Endothelial cell of umbilical vein (primary cell): ENCODE measurements at regions not wholly inside any gene's neighbourhood (a gene's known extent, or its start where the extent isn't known, plus 50 kb on each side); places are given as distances from the start of the nearest gene placed in this dataset.

Source experiments
- BruUV-seq: library from RNA; stranded (reverse); fragments of 400-500 nt; replicated peaks from 2 replicates; lab custom pipeline; 2021; lab: Mats Ljungman, UMichigan
- CTCF ChIA-PET: fragments of 300-600, 350-600 bp; sonication (Branson Sonifier 250); formaldehyde crosslinking; loops from one replicate; lab custom pipeline; 2021; ENCODE audit warnings: antibody characterized with exemption, inconsistent platforms; lab: Charles Lee
- POLR2A ChIA-PET: fragments of 300-600, 350-600 bp; sonication (Branson Sonifier 250); formaldehyde crosslinking; loops from one replicate; lab custom pipeline; 2021; ENCODE audit warnings: antibody characterized with exemption, inconsistent platforms; lab: Charles Lee
- DNase-seq: peaks from one replicate; pipeline ENCODE4 v3.0.0-alpha.2; 2011; ENCODE audit warnings: low read depth, low spot score
- FAIRE-seq: peaks from 2 replicates; lab custom pipeline; 2011; peaks lifted over from hg19 to GRCh38; lab: Jason Lieb, UNC
- H2AFZ ChIP-seq: 2 replicates; pipeline ENCODE4 v1.6.0; 2012; ENCODE audit warnings: low read depth, low read length, control low read depth, inconsistent platforms
- H3K27ac ChIP-seq: 2 replicates; pipeline ENCODE4 v1.5.1; 2011; ENCODE audit warnings: low read depth, mild to moderate bottlenecking, control low read depth, low read length, moderate library complexity; ENCODE audit not compliant: insufficient read depth
- H3K27me3 ChIP-seq, 2 experiments: 2 replicates each; pipeline versions ENCODE4 v1.6.0 to v1.6.1; 2011; ENCODE audit warnings: low read length in 2 of 2, mixed read lengths in 1 of 2; ENCODE audit not compliant: control insufficient read depth in 2 of 2, insufficient read depth in 2 of 2
- H3K36me3 ChIP-seq, 2 experiments: 2 replicates in 1 of 2; 3 replicates in 1 of 2; pipeline ENCODE4 v1.5.1; 2011; ENCODE audit warnings: low read length in 2 of 2, mild to moderate bottlenecking in 1 of 2, moderate library complexity in 1 of 2; ENCODE audit not compliant: control insufficient read depth in 2 of 2, insufficient read depth in 2 of 2; ENCODE audit errors: extremely low read depth in 1 of 2
- H3K4me1 ChIP-seq: 3 replicates; pipeline ENCODE4 v1.5.1; 2011; ENCODE audit warnings: mild to moderate bottlenecking, low read length; ENCODE audit not compliant: control insufficient read depth, insufficient read depth; ENCODE audit errors: extremely low read depth
- H3K4me2 ChIP-seq: 2 replicates; pipeline ENCODE4 v1.6.1; 2011; ENCODE audit warnings: low read length, control low read depth, mixed read lengths; ENCODE audit not compliant: insufficient read depth
- H3K4me3 ChIP-seq, 3 experiments: fragments of 200-600 bp in 1 of 3; sonication (generic), shearing (Covaris generic) in 1 of 3; replicated peaks in 1 of 3; 2 replicates each; pipeline ENCODE4 v1.5.1; 2011 to 2016; ENCODE audit warnings: control low read depth in 3 of 3, low read length in 3 of 3, mild to moderate bottlenecking in 2 of 3, inconsistent platforms in 1 of 3, low read depth in 1 of 3, moderate library complexity in 1 of 3; ENCODE audit not compliant: insufficient read depth in 1 of 3
- H3K79me2 ChIP-seq: 2 replicates; pipeline ENCODE4 v1.6.0; 2012; ENCODE audit warnings: low read length, inconsistent platforms; ENCODE audit not compliant: control insufficient read depth, insufficient read depth
- H3K9ac ChIP-seq: replicated peaks from 2 replicates; pipeline ENCODE3; 2011; ENCODE audit warnings: low read length, control low read depth; ENCODE audit not compliant: insufficient read depth; ENCODE audit errors: extremely low read depth
- H3K9me1 ChIP-seq: replicated peaks from 3 replicates; pipeline ENCODE4 v1.6.0; 2011; ENCODE audit warnings: mild to moderate bottlenecking, low read length; ENCODE audit not compliant: control insufficient read depth, insufficient read depth; ENCODE audit errors: extremely low read depth
- H3K9me3 ChIP-seq: replicated peaks from 2 replicates; pipeline ENCODE4 v1.5.1; 2012; ENCODE audit warnings: low read length, inconsistent platforms; ENCODE audit not compliant: control insufficient read depth, insufficient read depth
- H4K20me1 ChIP-seq: replicated peaks from 2 replicates; pipeline ENCODE3; 2011; ENCODE audit warnings: mild to moderate bottlenecking, low read length; ENCODE audit not compliant: control insufficient read depth, insufficient read depth; ENCODE audit errors: extremely low read depth
- EZH2 ChIP-seq: IDR thresholded peaks from 2 replicates; pipeline ENCODE4 v1.6.1; 2012; ENCODE audit warnings: borderline replicate concordance, low read depth, mild to moderate bottlenecking, moderate library complexity, low read length, inconsistent platforms; ENCODE audit not compliant: severe bottlenecking
- FOS ChIP-seq: IDR thresholded peaks from 2 replicates; pipeline ENCODE4 v1.6.1; 2011; ENCODE audit warnings: mild to moderate bottlenecking, low read length, moderate library complexity, borderline replicate concordance; ENCODE audit not compliant: insufficient read depth
- GATA2 ChIP-seq: IDR thresholded peaks from 2 replicates; pipeline ENCODE4 v1.7.0; 2011; ENCODE audit warnings: low read depth, mild to moderate bottlenecking, moderate library complexity, mixed read lengths, low read length; ENCODE audit not compliant: insufficient read length, insufficient read depth
- JUN ChIP-seq: IDR thresholded peaks from 2 replicates; pipeline ENCODE4 v1.6.1; 2011; ENCODE audit warnings: borderline replicate concordance, low read depth; ENCODE audit not compliant: insufficient read length, insufficient read depth
- POLR2A ChIP-seq: IDR thresholded peaks from 2 replicates; pipeline ENCODE4 v1.6.1; 2012; ENCODE audit warnings: low read depth, mild to moderate bottlenecking, control low read depth, low read length
- POLR2AphosphoS5 ChIP-seq: IDR thresholded peaks from 2 replicates; pipeline ENCODE4 v1.6.1; 2012; ENCODE audit warnings: low read depth, mild to moderate bottlenecking, control low read depth, low read length, moderate library complexity; ENCODE audit not compliant: insufficient read depth
- dilution Hi-C: fragments of 300-500 bp; cut with MboI; formaldehyde crosslinking; loops from one replicate; pipeline ENCODE4 v1.15.0; 2019; ENCODE audit warnings: low sequenced_read_pairs; ENCODE audit not compliant: extremely low pct_ligation_motif_present
- intact Hi-C: fragments of 100-400 bp; cut with micrococcal nuclease; formaldehyde crosslinking; loops from one replicate; pipeline ENCODE4 v1.10.0; 2022
- TF ChIP-seq, protein P1 (sequence below), 2 donors: IDR thresholded peaks; 1 replicate in 1 of 2; 2 replicates in 1 of 2; pipeline ENCODE4 v1.5.1; 2011; ENCODE audit warnings: low read length in 2 of 2, mild to moderate bottlenecking in 2 of 2, moderate library complexity in 2 of 2, control low read depth in 1 of 2, inconsistent platforms in 1 of 2, low read depth in 1 of 2; ENCODE audit not compliant: insufficient read depth in 1 of 2; ENCODE audit errors: extremely low read depth in 1 of 2
- TF ChIP-seq, protein P2 (sequence below): IDR thresholded peaks from 2 replicates; pipeline ENCODE4 v1.6.1; 2011; ENCODE audit not compliant: insufficient read depth, insufficient read length

DNA sequence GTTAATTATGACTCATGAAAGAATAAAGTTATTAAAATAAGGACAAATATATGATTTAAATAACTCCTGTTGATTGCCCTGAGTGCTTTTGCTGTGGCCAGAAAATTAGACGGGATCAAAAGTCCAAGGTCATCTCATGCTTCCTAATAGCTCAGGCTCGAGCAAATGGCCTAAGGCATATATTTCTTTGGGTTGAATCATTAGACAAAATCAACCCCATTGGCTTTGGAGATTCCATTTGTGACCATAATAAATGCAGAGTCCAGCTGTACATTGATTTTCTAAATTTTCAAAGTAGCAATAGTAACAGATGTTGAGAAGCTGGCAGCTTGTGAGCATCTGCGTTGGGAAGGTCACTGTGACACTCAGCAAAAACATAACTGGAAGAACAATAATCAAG lies 464.5 kb upstream of the TGFBR2 start:
- H3K9me3 ChIP-seq: no peaks in the 10 kb centered on the region
- H3K9ac ChIP-seq: no peak overlapping the region
- ChIA-PET POLR2A (no interaction called here), CTCF (interaction anchor here (1.3 kb wide), 1 partner anchor 58 kb away, joined by 3 read pairs; no protein-coding TSS in a partner anchor)
- H3K4me3 ChIP-seq: no peak overlapping the region
- TF ChIP-seq, protein P1, sequence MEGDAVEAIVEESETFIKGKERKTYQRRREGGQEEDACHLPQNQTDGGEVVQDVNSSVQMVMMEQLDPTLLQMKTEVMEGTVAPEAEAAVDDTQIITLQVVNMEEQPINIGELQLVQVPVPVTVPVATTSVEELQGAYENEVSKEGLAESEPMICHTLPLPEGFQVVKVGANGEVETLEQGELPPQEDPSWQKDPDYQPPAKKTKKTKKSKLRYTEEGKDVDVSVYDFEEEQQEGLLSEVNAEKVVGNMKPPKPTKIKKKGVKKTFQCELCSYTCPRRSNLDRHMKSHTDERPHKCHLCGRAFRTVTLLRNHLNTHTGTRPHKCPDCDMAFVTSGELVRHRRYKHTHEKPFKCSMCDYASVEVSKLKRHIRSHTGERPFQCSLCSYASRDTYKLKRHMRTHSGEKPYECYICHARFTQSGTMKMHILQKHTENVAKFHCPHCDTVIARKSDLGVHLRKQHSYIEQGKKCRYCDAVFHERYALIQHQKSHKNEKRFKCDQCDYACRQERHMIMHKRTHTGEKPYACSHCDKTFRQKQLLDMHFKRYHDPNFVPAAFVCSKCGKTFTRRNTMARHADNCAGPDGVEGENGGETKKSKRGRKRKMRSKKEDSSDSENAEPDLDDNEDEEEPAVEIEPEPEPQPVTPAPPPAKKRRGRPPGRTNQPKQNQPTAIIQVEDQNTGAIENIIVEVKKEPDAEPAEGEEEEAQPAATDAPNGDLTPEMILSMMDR (IDR thresholded peaks at IDR 0.05; ENCODE audit: extremely low read depth in 1 of 2, insufficient read depth in 1 of 2, low read depth in 1 of 2, low read length in 2 of 2): no peak
- TF ChIP-seq, protein P2, sequence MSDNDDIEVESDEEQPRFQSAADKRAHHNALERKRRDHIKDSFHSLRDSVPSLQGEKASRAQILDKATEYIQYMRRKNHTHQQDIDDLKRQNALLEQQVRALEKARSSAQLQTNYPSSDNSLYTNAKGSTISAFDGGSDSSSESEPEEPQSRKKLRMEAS: no peak
- TF ChIP-seq JUN (no peak), GATA2 (no peak), EZH2 (no peak)
- DNase-seq (no peak), FAIRE-seq (no peak)
- BruUV-seq: no TSS peak
- no peaks in the 10 kb centered on the region for H3K4me1 ChIP-seq
- intact Hi-C loops (no loop called here), dilution Hi-C loops (no loop called here)
- no peak overlapping the region for H2AFZ ChIP-seq
- no peak overlapping the region for H3K27ac ChIP-seq
- H3K9me1 ChIP-seq: no peaks in the 10 kb centered on the region
- no peaks in the 10 kb centered on the region for H4K20me1 ChIP-seq
- H3K79me2 ChIP-seq: no peaks in the 10 kb centered on the region
- H3K27me3 ChIP-seq: no peaks in the 10 kb centered on the region
- no peaks in the 10 kb centered on the region for H3K36me3 ChIP-seq
- H3K4me2 ChIP-seq: no peak overlapping the region

DNA sequence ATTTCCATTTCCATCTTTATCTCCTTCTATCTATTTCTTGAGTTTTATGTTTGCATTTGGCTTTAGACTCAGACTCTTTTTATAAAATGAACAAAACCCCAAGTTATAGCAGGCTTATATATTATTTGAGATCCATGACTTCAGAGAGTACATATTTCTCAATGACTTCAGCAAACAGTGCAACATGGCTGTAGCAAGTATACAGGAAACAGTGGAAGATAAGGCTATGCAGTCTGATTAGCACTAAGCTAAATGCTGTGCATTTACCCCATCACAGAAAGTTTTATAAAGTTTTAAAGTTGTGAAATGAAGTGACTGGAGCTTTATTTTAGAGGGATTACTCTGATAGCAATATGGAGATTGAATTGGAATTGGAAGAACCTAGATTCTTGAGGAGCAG lies 463.5 kb upstream of the TGFBR2 start:
- TF ChIP-seq, protein P1 (IDR thresholded peaks at IDR 0.05; ENCODE audit: extremely low read depth in 1 of 2, insufficient read depth in 1 of 2, low read depth in 1 of 2, low read length in 2 of 2): no peak
- TF ChIP-seq FOS (no peak), EZH2 (no peak), POLR2A (no peak), POLR2AphosphoS5 (no peak), JUN (no peak), GATA2 (no peak)
- TF ChIP-seq, protein P2: no peak
- no peak for FAIRE-seq
- no peak overlapping the region for H3K27ac ChIP-seq

More for the DNA sequence above, 463.5 kb upstream of the TGFBR2 start:
- Histone ChIP-seq H3K4me2 (no peak overlapping the region), H4K20me1 (no peaks in the 10 kb centered on the region), H2AFZ (no peak overlapping the region), H3K9me1 (no peaks in the 10 kb centered on the region), H3K79me2 (no peaks in the 10 kb centered on the region), H3K36me3 (no peaks in the 10 kb centered on the region), H3K4me3 (no peak overlapping the region), H3K27me3 (no peaks in the 10 kb centered on the region), H3K4me1 (no peaks in the 10 kb centered on the region), H3K9me3 (no peaks in the 10 kb centered on the region), H3K9ac (no peak overlapping the region)
- DNase-seq: no peak
- intact Hi-C loops: no loop called here
- BruUV-seq: no TSS peak
- CTCF ChIA-PET: interaction anchor here (1.1 kb wide), 1 partner anchor 9 kb away, joined by 5 read pairs; no protein-coding TSS in a partner anchor
- POLR2A ChIA-PET: no interaction called here
- dilution Hi-C loops: no loop called here
